ENCODE measurements at regions not wholly inside any gene's neighbourhood (a gene's known extent, or its start where the extent isn't known, plus 50 kb on each side); places are given as distances from the start of the nearest gene placed in this dataset.

- ATAC-seq (ENCODE audit: low read depth) (no peak), DNase-seq (ENCODE audit: low spot score) (no peak)
- Histone ChIP-seq H3K4me1 (ENCODE audit: insufficient read depth, poor library complexity, severe bottlenecking) (no peaks in the 10 kb centered on the region), H3K27me3 (ENCODE audit: insufficient read depth, poor library complexity, severe bottlenecking) (no peaks in the 10 kb centered on the region), H3K9me3 (ENCODE audit: severe bottlenecking) (no peaks in the 10 kb centered on the region), H3K27ac (ENCODE audit: poor library complexity, severe bottlenecking) (no peak overlapping the region), H3K36me3 (ENCODE audit: low read depth) (no peaks in the 10 kb centered on the region), H3K4me3 (ENCODE audit: severe bottlenecking) (no peak overlapping the region)
- TF ChIP-seq, protein P1, sequence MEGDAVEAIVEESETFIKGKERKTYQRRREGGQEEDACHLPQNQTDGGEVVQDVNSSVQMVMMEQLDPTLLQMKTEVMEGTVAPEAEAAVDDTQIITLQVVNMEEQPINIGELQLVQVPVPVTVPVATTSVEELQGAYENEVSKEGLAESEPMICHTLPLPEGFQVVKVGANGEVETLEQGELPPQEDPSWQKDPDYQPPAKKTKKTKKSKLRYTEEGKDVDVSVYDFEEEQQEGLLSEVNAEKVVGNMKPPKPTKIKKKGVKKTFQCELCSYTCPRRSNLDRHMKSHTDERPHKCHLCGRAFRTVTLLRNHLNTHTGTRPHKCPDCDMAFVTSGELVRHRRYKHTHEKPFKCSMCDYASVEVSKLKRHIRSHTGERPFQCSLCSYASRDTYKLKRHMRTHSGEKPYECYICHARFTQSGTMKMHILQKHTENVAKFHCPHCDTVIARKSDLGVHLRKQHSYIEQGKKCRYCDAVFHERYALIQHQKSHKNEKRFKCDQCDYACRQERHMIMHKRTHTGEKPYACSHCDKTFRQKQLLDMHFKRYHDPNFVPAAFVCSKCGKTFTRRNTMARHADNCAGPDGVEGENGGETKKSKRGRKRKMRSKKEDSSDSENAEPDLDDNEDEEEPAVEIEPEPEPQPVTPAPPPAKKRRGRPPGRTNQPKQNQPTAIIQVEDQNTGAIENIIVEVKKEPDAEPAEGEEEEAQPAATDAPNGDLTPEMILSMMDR (IDR thresholded peaks at IDR 0.05; ENCODE audit: poor library complexity, severe bottlenecking) = no peak
These were observed 102.7 kb upstream of the TTC34 start for GRCh38 chr1:2904191-2904590.

GRCh38 chr1:2905356-2905755 lies 103.9 kb upstream of the TTC34 start:
- H3K27ac ChIP-seq (ENCODE audit: poor library complexity, severe bottlenecking) = no peak overlapping the region
- H3K36me3 ChIP-seq (ENCODE audit: low read depth) = no peaks in the 10 kb centered on the region
- no peaks in the 10 kb centered on the region for H3K9me3 ChIP-seq (ENCODE audit: severe bottlenecking)
- DNase-seq (ENCODE audit: low spot score) (no peak), ATAC-seq (ENCODE audit: low read depth) (no peak)
- TF ChIP-seq, protein P1 (IDR thresholded peaks at IDR 0.05; ENCODE audit: poor library complexity, severe bottlenecking) = no peak
- no peaks in the 10 kb centered on the region for H3K27me3 ChIP-seq (ENCODE audit: insufficient read depth, poor library complexity, severe bottlenecking)
- no peaks in the 10 kb centered on the region for H3K4me1 ChIP-seq (ENCODE audit: insufficient read depth, poor library complexity, severe bottlenecking)
- no peak overlapping the region for H3K4me3 ChIP-seq (ENCODE audit: severe bottlenecking)

- H3K4me1 ChIP-seq (ENCODE audit: insufficient read depth, poor library complexity, severe bottlenecking) = no peaks in the 10 kb centered on the region
- no peaks in the 10 kb centered on the region for H3K9me3 ChIP-seq (ENCODE audit: severe bottlenecking)
- TF ChIP-seq, protein P1 (IDR thresholded peaks at IDR 0.05; ENCODE audit: poor library complexity, severe bottlenecking) = no peak
- DNase-seq (ENCODE audit: low spot score) (no peak), ATAC-seq (ENCODE audit: low read depth) (no peak; the same call in 2 of the 3 replicates)
- H3K36me3 ChIP-seq (ENCODE audit: low read depth) = no peaks in the 10 kb centered on the region
- H3K27me3 ChIP-seq (ENCODE audit: insufficient read depth, poor library complexity, severe bottlenecking) = no peaks in the 10 kb centered on the region
- H3K4me3 ChIP-seq (ENCODE audit: severe bottlenecking) = no peak overlapping the region
- H3K27ac ChIP-seq (ENCODE audit: poor library complexity, severe bottlenecking) = no peak overlapping the region
These were observed 104.6 kb upstream of the TTC34 start for GRCh38 chr1:2906085-2906484.

DNA sequence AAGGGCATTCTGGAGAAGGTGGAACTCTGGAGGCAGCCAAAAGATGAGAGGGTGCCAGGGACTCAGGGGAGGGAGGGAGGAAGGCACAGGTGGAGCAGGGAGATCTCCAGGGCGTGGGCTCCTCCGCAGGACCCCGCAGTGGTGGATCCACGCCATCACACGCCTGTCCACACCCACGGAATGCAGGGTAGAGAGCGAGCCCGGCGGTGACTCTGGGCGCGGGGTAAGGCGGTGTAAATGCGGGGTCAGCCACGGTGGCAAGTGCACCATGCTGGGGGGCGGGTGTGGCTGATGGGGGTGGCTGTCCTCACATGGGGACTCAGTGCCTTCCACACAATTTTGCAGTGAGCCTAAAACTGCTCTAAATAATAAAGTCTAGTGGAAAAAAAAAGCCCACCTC lies 105.1 kb upstream of the TTC34 start:
- no peak overlapping the region for H3K27ac ChIP-seq (ENCODE audit: poor library complexity, severe bottlenecking)
- no peaks in the 10 kb centered on the region for H3K36me3 ChIP-seq (ENCODE audit: low read depth)
- TF ChIP-seq, protein P1 (IDR thresholded peaks at IDR 0.05; ENCODE audit: poor library complexity, severe bottlenecking) = no peak
- ATAC-seq (ENCODE audit: low read depth) (no peak), DNase-seq (ENCODE audit: low spot score) (no peak)
- H3K4me3 ChIP-seq (ENCODE audit: severe bottlenecking) = no peak overlapping the region
- H3K9me3 ChIP-seq (ENCODE audit: severe bottlenecking) = no peaks in the 10 kb centered on the region
- no peaks in the 10 kb centered on the region for H3K27me3 ChIP-seq (ENCODE audit: insufficient read depth, poor library complexity, severe bottlenecking)
- H3K4me1 ChIP-seq (ENCODE audit: insufficient read depth, poor library complexity, severe bottlenecking) = no peaks in the 10 kb centered on the region

- Histone ChIP-seq H3K4me3 (ENCODE audit: severe bottlenecking) (no peak overlapping the region), H3K27me3 (ENCODE audit: insufficient read depth, poor library complexity, severe bottlenecking) (no peaks in the 10 kb centered on the region), H3K9me3 (ENCODE audit: severe bottlenecking) (no peaks in the 10 kb centered on the region), H3K4me1 (ENCODE audit: insufficient read depth, poor library complexity, severe bottlenecking) (no peaks in the 10 kb centered on the region), H3K36me3 (ENCODE audit: low read depth) (no peaks in the 10 kb centered on the region), H3K27ac (ENCODE audit: poor library complexity, severe bottlenecking) (no peak overlapping the region)
- ATAC-seq (ENCODE audit: low read depth) (no peak), DNase-seq (ENCODE audit: low spot score) (no peak)
- TF ChIP-seq, protein P1 (IDR thresholded peaks at IDR 0.05; ENCODE audit: poor library complexity, severe bottlenecking) = no peak
These were observed 105.6 kb upstream of the TTC34 start for GRCh38 chr1:2907051-2907450.
